ENCODE measurements at regions not wholly inside any gene's neighbourhood (a gene's known extent, or its start where the extent isn't known, plus 50 kb on each side); places are given as distances from the start of the nearest gene placed in this dataset.

DNA sequence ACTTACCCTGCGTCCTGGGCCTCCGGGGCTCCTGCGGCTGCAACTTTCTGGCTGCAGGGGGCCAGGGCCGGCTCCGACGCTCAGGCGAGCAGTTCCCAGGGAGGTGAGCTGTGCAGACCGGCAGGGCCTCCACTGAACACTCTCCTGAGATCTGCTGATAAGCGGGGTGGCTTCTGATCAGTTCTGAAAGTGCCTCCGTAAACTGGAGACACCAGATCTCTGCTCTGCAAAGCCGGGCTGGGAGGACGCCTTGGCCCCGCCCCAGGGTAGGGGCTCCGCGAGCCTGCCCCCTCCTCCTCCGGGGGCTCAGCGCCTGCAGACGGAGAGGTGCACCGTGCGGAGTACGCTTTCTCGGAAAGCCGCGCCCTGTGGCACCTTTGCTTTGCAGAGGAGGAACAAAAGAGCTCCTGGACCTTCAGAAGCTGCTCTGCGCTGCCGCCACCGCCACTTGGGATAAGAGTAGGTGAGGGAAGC lies 141.3 kb upstream of the VKORC1L1 start:
- BruUV-seq (replicated peaks), result no TSS peak
- Histone ChIP-seq H3K9ac (ENCODE audit: insufficient read depth, low read depth, low read length) (no peak overlapping the region), H4K20me1 (ENCODE audit: insufficient read depth, low read length) (no peaks in the 10 kb centered on the region), H3K79me2 (ENCODE audit: insufficient read depth, low read length) (no peaks in the 10 kb centered on the region), H3K4me3 (replicated peaks in 1 of 3; ENCODE audit: insufficient read depth in 1 of 3, low read depth in 2 of 3, low read length in 3 of 3) (no peak overlapping the region), H3K27ac (ENCODE audit: extremely low read length, insufficient read depth, low read length) (no peak overlapping the region), H3K4me2 (ENCODE audit: low read depth, low read length) (no peak overlapping the region), H2AFZ (ENCODE audit: low read length) (no peak overlapping the region), H3K36me3 (replicated peaks in 1 of 2; ENCODE audit: control insufficient read depth in 1 of 2, insufficient read depth in 2 of 2, low read length in 2 of 2) (no peaks in the 10 kb centered on the region), H3K9me3 (ENCODE audit: low read length) (no peaks in the 10 kb centered on the region), H3K4me1 (ENCODE audit: insufficient read depth, low read length) (no peaks in the 10 kb centered on the region), H3K27me3 (ENCODE audit: control insufficient read depth in 1 of 2, insufficient read depth in 2 of 2, low read length in 2 of 2) (no peaks in the 10 kb centered on the region)
- ChIA-PET CTCF (ENCODE audit: low intra/inter-chr PET ratio, low total read pairs) (no interaction called here), POLR2A (no interaction called here)
- FAIRE-seq (no peak), ATAC-seq (peak; percentile 68), DNase-seq (ENCODE audit: low spot score) (no peak)
- intact Hi-C loops (cut with micrococcal nuclease; ENCODE audit: unreplicated experiment) (no loop called here), in situ Hi-C loops (cut with HindIII; ENCODE audit: extremely low pct_ligation_motif_present, low pct_unique_long_range_greater_than_20kb) (loop anchor here (25.0 kb wide), 1 partner anchor 281 kb away; no protein-coding TSS in a partner anchor)
- WGBS (ENCODE audit: low lambda C conversion rate), result 85% methylated on average over 13 of the region's 27 CpGs
- TF ChIP-seq SRSF9 (IDR thresholded peaks at IDR 0.05; ENCODE audit: borderline replicate concordance, insufficient read depth, low read depth, low read length, poor library complexity, severe bottlenecking) (no peak), CBX5 (CRISPR knock-in tag; IDR thresholded peaks at IDR 0.05; ENCODE audit: borderline replicate concordance) (no peak), ZNF713 (CRISPR knock-in tag; IDR thresholded peaks at IDR 0.05) (no peak), KAT8 (CRISPR knock-in tag; IDR thresholded peaks at IDR 0.05) (no peak), ZNF83 (CRISPR knock-in tag; IDR thresholded peaks at IDR 0.05; ENCODE audit: borderline replicate concordance) (no peak), NPAS2 (CRISPR knock-in tag; IDR thresholded peaks at IDR 0.05; ENCODE audit: borderline replicate concordance) (no peak), U2AF1 (optimal IDR thresholded peaks at IDR 0.05; ENCODE audit: low read depth, low read length) (no peak), NFATC3 (CRISPR knock-in tag; IDR thresholded peaks at IDR 0.05) (no peak), PHF20 (CRISPR knock-in tag; IDR thresholded peaks at IDR 0.05) (no peak)
- TF ChIP-seq, protein P1, sequence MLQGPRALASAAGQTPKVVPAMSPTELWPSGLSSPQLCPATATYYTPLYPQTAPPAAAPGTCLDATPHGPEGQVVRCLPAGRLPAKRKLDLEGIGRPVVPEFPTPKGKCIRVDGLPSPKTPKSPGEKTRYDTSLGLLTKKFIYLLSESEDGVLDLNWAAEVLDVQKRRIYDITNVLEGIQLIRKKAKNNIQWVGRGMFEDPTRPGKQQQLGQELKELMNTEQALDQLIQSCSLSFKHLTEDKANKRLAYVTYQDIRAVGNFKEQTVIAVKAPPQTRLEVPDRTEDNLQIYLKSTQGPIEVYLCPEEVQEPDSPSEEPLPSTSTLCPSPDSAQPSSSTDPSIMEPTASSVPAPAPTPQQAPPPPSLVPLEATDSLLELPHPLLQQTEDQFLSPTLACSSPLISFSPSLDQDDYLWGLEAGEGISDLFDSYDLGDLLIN (CRISPR knock-in tag; IDR thresholded peaks at IDR 0.05; ENCODE audit: borderline replicate concordance), result no peak
- TF ChIP-seq, protein P2, sequence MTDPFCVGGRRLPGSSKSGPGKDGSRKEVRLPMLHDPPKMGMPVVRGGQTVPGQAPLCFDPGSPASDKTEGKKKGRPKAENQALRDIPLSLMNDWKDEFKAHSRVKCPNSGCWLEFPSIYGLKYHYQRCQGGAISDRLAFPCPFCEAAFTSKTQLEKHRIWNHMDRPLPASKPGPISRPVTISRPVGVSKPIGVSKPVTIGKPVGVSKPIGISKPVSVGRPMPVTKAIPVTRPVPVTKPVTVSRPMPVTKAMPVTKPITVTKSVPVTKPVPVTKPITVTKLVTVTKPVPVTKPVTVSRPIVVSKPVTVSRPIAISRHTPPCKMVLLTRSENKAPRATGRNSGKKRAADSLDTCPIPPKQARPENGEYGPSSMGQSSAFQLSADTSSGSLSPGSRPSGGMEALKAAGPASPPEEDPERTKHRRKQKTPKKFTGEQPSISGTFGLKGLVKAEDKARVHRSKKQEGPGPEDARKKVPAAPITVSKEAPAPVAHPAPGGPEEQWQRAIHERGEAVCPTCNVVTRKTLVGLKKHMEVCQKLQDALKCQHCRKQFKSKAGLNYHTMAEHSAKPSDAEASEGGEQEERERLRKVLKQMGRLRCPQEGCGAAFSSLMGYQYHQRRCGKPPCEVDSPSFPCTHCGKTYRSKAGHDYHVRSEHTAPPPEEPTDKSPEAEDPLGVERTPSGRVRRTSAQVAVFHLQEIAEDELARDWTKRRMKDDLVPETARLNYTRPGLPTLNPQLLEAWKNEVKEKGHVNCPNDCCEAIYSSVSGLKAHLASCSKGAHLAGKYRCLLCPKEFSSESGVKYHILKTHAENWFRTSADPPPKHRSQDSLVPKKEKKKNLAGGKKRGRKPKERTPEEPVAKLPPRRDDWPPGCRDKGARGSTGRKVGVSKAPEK (CRISPR knock-in tag; IDR thresholded peaks at IDR 0.05; ENCODE audit: borderline replicate concordance), result no peak
- TF ChIP-seq, protein P3, sequence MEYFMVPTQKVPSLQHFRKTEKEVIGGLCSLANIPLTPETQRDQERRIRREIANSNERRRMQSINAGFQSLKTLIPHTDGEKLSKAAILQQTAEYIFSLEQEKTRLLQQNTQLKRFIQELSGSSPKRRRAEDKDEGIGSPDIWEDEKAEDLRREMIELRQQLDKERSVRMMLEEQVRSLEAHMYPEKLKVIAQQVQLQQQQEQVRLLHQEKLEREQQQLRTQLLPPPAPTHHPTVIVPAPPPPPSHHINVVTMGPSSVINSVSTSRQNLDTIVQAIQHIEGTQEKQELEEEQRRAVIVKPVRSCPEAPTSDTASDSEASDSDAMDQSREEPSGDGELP (IDR thresholded peaks at IDR 0.05; ENCODE audit: borderline replicate concordance, low read depth), result no peak
